ENCODE measurements at regions not wholly inside any gene's neighbourhood (a gene's known extent, or its start where the extent isn't known, plus 50 kb on each side); places are given as distances from the start of the nearest gene placed in this dataset.
"Not testable (repeated sequence)": the region's sequence is repeated elsewhere in the genome, so short reads cannot be mapped to it uniquely, and the experiment has no call there.

DNA sequence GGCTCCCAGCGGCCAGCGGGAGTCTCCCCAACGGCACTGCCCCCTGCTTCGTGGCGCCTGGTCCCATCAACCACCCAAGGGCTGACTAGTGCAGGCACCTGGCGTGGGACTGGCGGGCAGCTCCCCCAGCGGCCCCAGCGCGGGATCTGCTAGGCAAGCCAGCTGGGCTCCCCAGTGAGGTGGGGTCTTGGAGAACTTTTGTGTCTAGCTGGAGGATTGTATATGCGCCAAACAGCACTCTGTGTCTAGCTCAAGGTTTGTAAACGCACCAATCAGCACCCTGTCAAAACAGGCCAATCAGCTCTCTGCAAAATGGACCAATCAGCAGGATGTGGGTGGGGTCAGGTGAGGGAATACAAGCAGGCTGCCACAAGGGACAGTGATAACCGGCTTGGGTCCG lies 1988.2 kb downstream of the FOXD4L5 start:
- BruUV-seq (replicated peaks); CTCF ChIA-PET; POLR2A ChIA-PET (ENCODE audit: unreplicated experiment): not testable (repeated sequence)

DNA sequence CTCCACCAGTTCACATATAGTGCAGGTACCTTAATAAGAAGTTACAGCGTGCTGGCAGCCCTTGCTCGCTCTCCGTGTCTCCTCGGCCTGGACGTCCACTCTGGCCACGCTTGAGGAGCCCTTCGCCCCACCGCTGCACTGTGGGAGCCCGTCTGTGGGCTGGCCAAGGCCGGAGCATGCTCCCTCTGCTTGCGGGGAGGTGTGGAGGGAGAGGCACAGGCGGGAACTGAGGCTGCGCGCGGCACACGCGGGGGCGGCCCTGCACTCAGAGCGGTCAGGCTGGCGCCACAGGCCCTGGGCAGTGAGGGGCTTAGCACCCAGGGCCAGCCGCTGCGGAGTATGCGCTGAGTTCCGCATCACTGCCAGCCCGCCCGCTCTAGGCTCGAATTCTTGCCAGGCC lies 1988.6 kb downstream of the FOXD4L5 start:
- ATAC-seq; H3K4me3 ChIP-seq (ENCODE audit: low read length); DNase-seq; H3K36me3 ChIP-seq (ENCODE audit: low read depth, low read length); H3K79me2 ChIP-seq (ENCODE audit: low read length); H3K9me3 ChIP-seq (ENCODE audit: low read length); H3K9me2 ChIP-seq (replicated peaks; ENCODE audit: low read length); CTCF ChIA-PET; H3K4me2 ChIP-seq (ENCODE audit: low read length); H3K9ac ChIP-seq (ENCODE audit: low read length); POLR2A ChIA-PET (ENCODE audit: unreplicated experiment); H3K4me1 ChIP-seq (ENCODE audit: insufficient read depth, low read length); H3K27ac ChIP-seq (ENCODE audit: low read length); intact Hi-C loops (cut with micrococcal nuclease); BruUV-seq (replicated peaks); H3K27me3 ChIP-seq (ENCODE audit: low read length); H2AFZ ChIP-seq (ENCODE audit: low read length); H3F3A ChIP-seq (ENCODE audit: low read length, unreplicated experiment); H4K20me1 ChIP-seq (ENCODE audit: low read length): not testable (repeated sequence)

More for the DNA sequence above, 1988.2 kb downstream of the FOXD4L5 start:
- H3K27ac ChIP-seq (ENCODE audit: low read length); H3K9ac ChIP-seq (ENCODE audit: low read length); H3K4me3 ChIP-seq (ENCODE audit: low read length); H3K4me1 ChIP-seq (ENCODE audit: insufficient read depth, low read length); H3K79me2 ChIP-seq (ENCODE audit: low read length); H3K36me3 ChIP-seq (ENCODE audit: low read depth, low read length); H3K9me3 ChIP-seq (ENCODE audit: low read length); H3K9me2 ChIP-seq (replicated peaks; ENCODE audit: low read length); H4K20me1 ChIP-seq (ENCODE audit: low read length); DNase-seq; H2AFZ ChIP-seq (ENCODE audit: low read length); intact Hi-C loops (cut with micrococcal nuclease); ATAC-seq; H3K27me3 ChIP-seq (ENCODE audit: low read length); H3K4me2 ChIP-seq (ENCODE audit: low read length); H3F3A ChIP-seq (ENCODE audit: low read length, unreplicated experiment): not testable (repeated sequence)

DNA sequence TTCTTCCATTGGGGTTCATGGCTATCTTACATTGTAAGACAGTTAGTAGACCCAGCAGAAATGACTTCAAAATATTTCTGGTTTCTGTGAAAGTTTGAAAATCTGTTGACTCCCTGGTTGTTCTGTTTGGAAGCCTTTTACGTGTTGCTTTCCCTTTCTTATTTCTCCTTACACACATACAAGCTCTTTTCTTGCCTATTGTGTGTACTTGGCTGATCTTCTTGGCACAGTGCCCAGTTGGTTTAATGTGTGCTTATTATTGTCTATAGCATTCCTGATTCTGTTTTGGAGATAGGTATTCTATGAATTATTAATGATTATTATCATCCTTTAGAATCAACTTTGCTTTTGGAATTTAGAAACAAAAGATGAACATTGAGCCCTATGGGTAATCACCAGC lies 1995.0 kb downstream of the FOXD4L5 start:
- H3K4me3 ChIP-seq (ENCODE audit: low read length); H3K9me2 ChIP-seq (replicated peaks; ENCODE audit: low read length); H3K79me2 ChIP-seq (ENCODE audit: low read length); H3K36me3 ChIP-seq (ENCODE audit: low read depth, low read length); POLR2A ChIA-PET (ENCODE audit: unreplicated experiment); H3F3A ChIP-seq (ENCODE audit: low read length, unreplicated experiment); intact Hi-C loops (cut with micrococcal nuclease); BruUV-seq (replicated peaks); H4K20me1 ChIP-seq (ENCODE audit: low read length); H3K9ac ChIP-seq (ENCODE audit: low read length); H3K4me1 ChIP-seq (ENCODE audit: insufficient read depth, low read length); ATAC-seq; H3K27ac ChIP-seq (ENCODE audit: low read length); H3K9me3 ChIP-seq (ENCODE audit: low read length); H2AFZ ChIP-seq (ENCODE audit: low read length); H3K27me3 ChIP-seq (ENCODE audit: low read length); H3K4me2 ChIP-seq (ENCODE audit: low read length); CTCF ChIA-PET: not testable (repeated sequence)
- peak; percentile 4 for DNase-seq
